SU-DHL-6 (cell line): ENCODE measurements at regions not wholly inside any gene's neighbourhood (a gene's known extent, or its start where the extent isn't known, plus 50 kb on each side); places are given as distances from the start of the nearest gene placed in this dataset.

Experiments
- EZH2phosphoT487 ChIP-seq: fragments of 200-600 bp; sonication (generic), shearing (Covaris generic); conservative IDR thresholded peaks from 2 replicates; pipeline ENCODE4 v1.6.1; 2018; ENCODE audit warnings: mild to moderate bottlenecking, antibody characterized with exemption, low read length, moderate library complexity, mixed read lengths
- TF ChIP-seq, protein P1 (sequence below): fragments of 200-600 bp; sonication (generic); IDR thresholded peaks from one replicate; pipeline ENCODE4 v1.5.1; 2017; ENCODE audit warnings: antibody characterized with exemption, mild to moderate bottlenecking, low read length, moderate library complexity; ENCODE audit not compliant: insufficient read depth, poor library complexity, severe bottlenecking

GRCh38 chr17:73782641-73783381, 138.6 kb upstream of the SDK2 start:
- TF ChIP-seq, protein P1, sequence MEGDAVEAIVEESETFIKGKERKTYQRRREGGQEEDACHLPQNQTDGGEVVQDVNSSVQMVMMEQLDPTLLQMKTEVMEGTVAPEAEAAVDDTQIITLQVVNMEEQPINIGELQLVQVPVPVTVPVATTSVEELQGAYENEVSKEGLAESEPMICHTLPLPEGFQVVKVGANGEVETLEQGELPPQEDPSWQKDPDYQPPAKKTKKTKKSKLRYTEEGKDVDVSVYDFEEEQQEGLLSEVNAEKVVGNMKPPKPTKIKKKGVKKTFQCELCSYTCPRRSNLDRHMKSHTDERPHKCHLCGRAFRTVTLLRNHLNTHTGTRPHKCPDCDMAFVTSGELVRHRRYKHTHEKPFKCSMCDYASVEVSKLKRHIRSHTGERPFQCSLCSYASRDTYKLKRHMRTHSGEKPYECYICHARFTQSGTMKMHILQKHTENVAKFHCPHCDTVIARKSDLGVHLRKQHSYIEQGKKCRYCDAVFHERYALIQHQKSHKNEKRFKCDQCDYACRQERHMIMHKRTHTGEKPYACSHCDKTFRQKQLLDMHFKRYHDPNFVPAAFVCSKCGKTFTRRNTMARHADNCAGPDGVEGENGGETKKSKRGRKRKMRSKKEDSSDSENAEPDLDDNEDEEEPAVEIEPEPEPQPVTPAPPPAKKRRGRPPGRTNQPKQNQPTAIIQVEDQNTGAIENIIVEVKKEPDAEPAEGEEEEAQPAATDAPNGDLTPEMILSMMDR, result peak; percentile 23
- TF ChIP-seq EZH2phosphoT487, result no peak
